ENCODE measurements at regions not wholly inside any gene's neighbourhood (a gene's known extent, or its start where the extent isn't known, plus 50 kb on each side); places are given as distances from the start of the nearest gene placed in this dataset.

DNA sequence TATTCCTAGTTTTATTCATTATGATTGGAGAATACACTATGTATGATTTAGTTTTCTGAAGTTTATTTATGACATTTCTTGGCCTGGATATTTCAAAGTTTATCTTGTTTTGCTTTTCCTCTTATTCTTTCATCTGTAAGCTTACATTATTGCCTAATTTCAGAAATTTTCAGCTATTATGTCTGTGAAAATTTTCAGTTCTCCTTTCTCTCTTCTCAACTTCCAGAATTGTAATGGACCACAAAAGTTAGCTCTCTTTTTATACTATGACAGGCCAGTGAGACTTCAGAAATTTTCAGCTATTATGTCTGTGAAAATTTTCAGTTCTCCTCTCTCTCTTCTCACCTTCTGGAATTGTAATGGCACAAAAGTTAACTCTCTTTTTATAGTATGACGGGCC is 97.2 kb upstream of the SCN7A start:
- TF ChIP-seq CTCF (IDR thresholded peaks at IDR 0.05; ENCODE audit: low read depth, low read length) = no peak
- Histone ChIP-seq H3K4me1 (ENCODE audit: low read depth) (no peaks in the 10 kb centered on the region), H3K27ac (no peak overlapping the region), H3K4me3 (no peak overlapping the region), H3K27me3 (no peaks in the 10 kb centered on the region), H3K36me3 (no peaks in the 10 kb centered on the region), H3K9me3 (ENCODE audit: low read depth) (no peaks in the 10 kb centered on the region)
- DNase-seq (ENCODE audit: low read depth in 1 of 2, low spot score in 1 of 2) = no peak

GRCh38 chr2:166573391-166573790 is 79.3 kb upstream of the SCN7A start:
- Histone ChIP-seq H3K9me3 (ENCODE audit: low read depth) (no peaks in the 10 kb centered on the region), H3K4me3 (no peak overlapping the region), H3K36me3 (no peaks in the 10 kb centered on the region), H3K4me1 (ENCODE audit: low read depth) (peaks cover 3% of the 10 kb centered on the region), H3K27ac (no peak overlapping the region), H3K27me3 (no peaks in the 10 kb centered on the region)
- peak; percentile 14 to 40 for DNase-seq (ENCODE audit: low read depth in 1 of 2, low spot score in 1 of 2)
- TF ChIP-seq CTCF (IDR thresholded peaks at IDR 0.05; ENCODE audit: low read depth, low read length) = no peak

- no peaks in the 10 kb centered on the region for H3K36me3 ChIP-seq
- no peak overlapping the region for H3K27ac ChIP-seq
- H3K4me3 ChIP-seq = no peak overlapping the region
- peaks cover 8% of the 10 kb centered on the region for H3K4me1 ChIP-seq (ENCODE audit: low read depth)
- H3K27me3 ChIP-seq = no peaks in the 10 kb centered on the region
- no peaks in the 10 kb centered on the region for H3K9me3 ChIP-seq (ENCODE audit: low read depth)
- DNase-seq (ENCODE audit: low read depth in 1 of 2, low spot score in 1 of 2) = no peak
- no peak for TF ChIP-seq CTCF (IDR thresholded peaks at IDR 0.05; ENCODE audit: low read depth, low read length)
Observed at GRCh38 chr2:166572937-166573336, 78.9 kb upstream of the SCN7A start.

GRCh38 chr2:166568409-166568808 is 74.4 kb upstream of the SCN7A start:
- no peak for DNase-seq (ENCODE audit: low read depth in 1 of 2, low spot score in 1 of 2)
- Histone ChIP-seq H3K4me1 (ENCODE audit: low read depth) (peaks cover 8% of the 10 kb centered on the region), H3K27ac (no peak overlapping the region), H3K27me3 (no peaks in the 10 kb centered on the region), H3K36me3 (no peaks in the 10 kb centered on the region), H3K9me3 (ENCODE audit: low read depth) (no peaks in the 10 kb centered on the region), H3K4me3 (no peak overlapping the region)
- no peak for TF ChIP-seq CTCF (IDR thresholded peaks at IDR 0.05; ENCODE audit: low read depth, low read length)

DNA sequence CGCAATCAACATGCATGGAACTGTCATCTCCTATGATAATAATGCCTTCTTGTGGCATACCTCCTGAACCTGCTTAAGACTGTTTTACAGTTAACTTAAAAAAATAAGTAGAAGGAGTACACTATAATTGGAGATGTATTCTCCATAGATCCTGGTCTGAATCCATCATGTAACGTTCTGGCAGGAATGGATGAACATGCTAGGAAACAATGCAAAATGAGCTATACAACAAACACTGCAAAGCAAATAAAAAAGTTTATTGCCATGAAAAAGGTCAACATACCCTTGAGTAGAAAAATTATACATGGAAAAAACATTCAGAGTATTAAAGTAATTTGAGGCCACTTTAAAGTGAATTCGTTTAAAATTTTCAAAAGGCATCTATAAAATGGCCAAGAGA is 71.5 kb upstream of the SCN7A start:
- no peak overlapping the region for H3K4me3 ChIP-seq
- no peak for DNase-seq (ENCODE audit: low read depth in 1 of 2, low spot score in 1 of 2)
- no peaks in the 10 kb centered on the region for H3K36me3 ChIP-seq
- H3K4me1 ChIP-seq (ENCODE audit: low read depth) = peaks cover 8% of the 10 kb centered on the region
- no peak overlapping the region for H3K27ac ChIP-seq
- no peaks in the 10 kb centered on the region for H3K9me3 ChIP-seq (ENCODE audit: low read depth)
- TF ChIP-seq CTCF (IDR thresholded peaks at IDR 0.05; ENCODE audit: low read depth, low read length) = no peak
- H3K27me3 ChIP-seq = no peaks in the 10 kb centered on the region

GRCh38 chr2:166563894-166564293 is 69.8 kb upstream of the SCN7A start:
- no peaks in the 10 kb centered on the region for H3K9me3 ChIP-seq (ENCODE audit: low read depth)
- H3K27me3 ChIP-seq = no peaks in the 10 kb centered on the region
- TF ChIP-seq CTCF (IDR thresholded peaks at IDR 0.05; ENCODE audit: low read depth, low read length) = no peak
- H3K36me3 ChIP-seq = no peaks in the 10 kb centered on the region
- peaks cover 8% of the 10 kb centered on the region for H3K4me1 ChIP-seq (ENCODE audit: low read depth)
- DNase-seq (ENCODE audit: low read depth in 1 of 2, low spot score in 1 of 2) = no peak
- no peak overlapping the region for H3K4me3 ChIP-seq
- no peak overlapping the region for H3K27ac ChIP-seq
